Bronchial epithelial cell (primary cell): ENCODE measurements at regions not wholly inside any gene's neighbourhood (a gene's known extent, or its start where the extent isn't known, plus 50 kb on each side); places are given as distances from the start of the nearest gene placed in this dataset.

Experiments used
- DNase-seq: peaks from one replicate; pipeline ENCODE4 v3.0.0-alpha.2; 2010; ENCODE audit warnings: low read depth
- FAIRE-seq: peaks from 2 replicates; lab custom pipeline; 2011; peaks lifted over from hg19 to GRCh38; lab: Jason Lieb, UNC
- H3K27me3 ChIP-seq: 2 replicates; pipeline ENCODE4 v1.5.1; 2011; ENCODE audit warnings: low read length; ENCODE audit not compliant: control insufficient read depth, insufficient read depth
- H3K36me3 ChIP-seq: 2 replicates; pipeline ENCODE4 v1.5.1; 2011; ENCODE audit warnings: low read length; ENCODE audit not compliant: control insufficient read depth, insufficient read depth
- H3K4me3 ChIP-seq: 2 replicates; pipeline ENCODE4 v1.5.1; 2011; ENCODE audit warnings: mild to moderate bottlenecking, low read depth, low read length, control low read depth
- CTCF ChIP-seq: IDR thresholded peaks from 2 replicates; pipeline ENCODE4 v1.5.1; 2011; ENCODE audit warnings: mild to moderate bottlenecking, moderate library complexity, low read length, control low read depth, inconsistent platforms; ENCODE audit not compliant: insufficient read depth, severe bottlenecking

GRCh38 chr6:142545147-142545546 lies 243.3 kb downstream of the ADGRG6 start:
- H3K36me3 ChIP-seq, result no peaks in the 10 kb centered on the region
- H3K4me3 ChIP-seq, result no peak overlapping the region
- no peak for DNase-seq
- H3K27me3 ChIP-seq, result no peaks in the 10 kb centered on the region
- no peak for TF ChIP-seq CTCF
- peak; percentile 32 for FAIRE-seq

- FAIRE-seq (no peak), DNase-seq (no peak)
- no peak for TF ChIP-seq CTCF
- H3K4me3 ChIP-seq, result no peak overlapping the region
- H3K36me3 ChIP-seq, result no peaks in the 10 kb centered on the region
- H3K27me3 ChIP-seq, result no peaks in the 10 kb centered on the region
Measured at GRCh38 chr6:142548566-142548965, 246.8 kb downstream of the ADGRG6 start.

- Histone ChIP-seq H3K36me3 (no peaks in the 10 kb centered on the region), H3K27me3 (no peaks in the 10 kb centered on the region), H3K4me3 (no peak overlapping the region)
- no peak for TF ChIP-seq CTCF
- FAIRE-seq (no peak), DNase-seq (no peak)
Measured at GRCh38 chr6:142550310-142551063, 248.7 kb downstream of the ADGRG6 start.

DNA sequence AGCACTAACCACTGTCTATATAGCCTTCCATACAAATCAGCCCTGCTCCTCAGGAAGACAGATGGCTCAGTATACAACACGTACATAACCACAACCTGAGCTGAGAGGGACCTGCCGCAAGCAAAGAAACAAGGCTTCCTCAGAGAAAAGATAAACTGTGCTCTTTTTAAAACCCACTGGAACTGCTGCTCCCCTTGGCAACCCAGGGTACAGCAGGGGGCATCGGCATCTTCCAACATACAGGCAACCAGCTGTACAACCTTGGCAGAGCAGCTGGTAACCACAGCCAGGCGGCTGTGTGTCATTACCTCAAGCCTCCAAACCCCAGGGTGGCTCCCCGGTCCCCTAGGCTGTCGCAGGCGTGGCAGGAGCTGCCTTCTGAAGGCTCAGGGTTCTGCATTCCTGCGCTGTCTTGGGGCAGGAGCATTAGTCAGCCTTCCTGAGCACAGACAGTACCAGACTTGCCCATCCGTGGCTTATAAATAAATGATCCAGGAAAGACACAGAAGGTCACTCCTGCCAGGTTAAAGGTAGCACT lies 249.5 kb downstream of the ADGRG6 start:
- TF ChIP-seq CTCF, result no peak
- H3K27me3 ChIP-seq, result no peaks in the 10 kb centered on the region
- H3K36me3 ChIP-seq, result no peaks in the 10 kb centered on the region
- DNase-seq (peak; percentile 75), FAIRE-seq (no peak)
- no peak overlapping the region for H3K4me3 ChIP-seq

DNA sequence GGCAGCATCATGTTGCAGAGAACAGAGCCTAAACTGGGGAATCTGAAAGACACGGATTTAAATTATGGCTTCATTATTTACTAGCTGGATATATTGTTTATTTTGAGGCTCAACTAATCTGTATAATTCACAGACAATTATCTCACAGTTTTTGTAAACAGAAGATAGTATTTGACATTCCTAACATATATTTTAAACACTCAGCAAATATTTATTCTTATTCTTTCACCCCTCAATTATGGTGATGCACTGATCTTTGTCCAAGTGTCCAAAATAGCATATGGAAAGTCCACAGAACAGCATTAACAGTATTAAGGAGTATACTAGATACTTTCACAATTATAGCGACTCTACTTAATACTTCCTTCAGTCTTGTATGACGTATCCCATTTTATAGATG lies 257.0 kb downstream of the ADGRG6 start:
- no peak for TF ChIP-seq CTCF
- no peaks in the 10 kb centered on the region for H3K36me3 ChIP-seq
- no peak overlapping the region for H3K4me3 ChIP-seq
- DNase-seq (no peak), FAIRE-seq (no peak)
- H3K27me3 ChIP-seq, result no peaks in the 10 kb centered on the region
